Lung (tissue), 11 donors: ENCODE measurements at regions not wholly inside any gene's neighbourhood (a gene's known extent, or its start where the extent isn't known, plus 50 kb on each side); places are given as distances from the start of the nearest gene placed in this dataset.

Experiments
- ATAC-seq: fragments of 200-7000 bp; cut with Tn5 transposase; one replicate; pipeline ENCODE4 v1.9.1; 2020; ENCODE audit warnings: moderate number of reproducible peaks; ENCODE audit not compliant: insufficient read depth, low FRiP score
- DNase-seq, 3 donors: peaks; one replicate each; pipeline ENCODE4 v3.0.0-alpha.2; 2013 to 2017
- H3K27ac ChIP-seq, 2 donors: one replicate each; pipeline ENCODE4 v1.5.1; 2013; ENCODE audit warnings: mild to moderate bottlenecking in 2 of 2, moderate library complexity in 2 of 2, control low read depth in 1 of 2, inconsistent platforms in 1 of 2, low read depth in 1 of 2, low read length in 1 of 2
- H3K27me3 ChIP-seq, 3 donors: one replicate each; pipeline ENCODE4 v1.5.1; 2013; ENCODE audit warnings: low read length in 2 of 3; ENCODE audit not compliant: control insufficient read depth in 3 of 3, insufficient read depth in 3 of 3
- H3K36me3 ChIP-seq, 4 donors: one replicate each; pipeline ENCODE4 v1.5.1; 2013; ENCODE audit warnings: low read length in 4 of 4, mild to moderate bottlenecking in 1 of 4, moderate library complexity in 1 of 4; ENCODE audit not compliant: control insufficient read depth in 4 of 4, insufficient read depth in 4 of 4
- H3K4me1 ChIP-seq, 5 donors: one replicate each; pipeline ENCODE4 v1.5.1; 2013; ENCODE audit warnings: low read length in 5 of 5, mild to moderate bottlenecking in 2 of 5, moderate library complexity in 1 of 5; ENCODE audit not compliant: control insufficient read depth in 5 of 5, insufficient read depth in 5 of 5
- H3K4me3 ChIP-seq: one replicate; pipeline ENCODE4 v1.5.1; 2013; ENCODE audit warnings: mild to moderate bottlenecking, control low read depth, moderate library complexity
- H3K9ac ChIP-seq, 2 donors: one replicate each; pipeline ENCODE4 v1.5.1; 2013; ENCODE audit warnings: low read length in 2 of 2, control low read depth in 1 of 2; ENCODE audit not compliant: insufficient read depth in 1 of 2
- H3K9me3 ChIP-seq, 4 donors: one replicate each; pipeline ENCODE4 v1.5.1; 2013; ENCODE audit warnings: low read length in 3 of 4, mild to moderate bottlenecking in 1 of 4, moderate library complexity in 1 of 4; ENCODE audit not compliant: control insufficient read depth in 4 of 4, insufficient read depth in 3 of 4
- CTCF ChIP-seq: IDR thresholded peaks from 2 replicates; pipeline ENCODE4 v1.5.1; 2012; ENCODE audit warnings: mild to moderate bottlenecking; ENCODE audit errors: control extremely low read depth, extremely low read depth
- WGBS, 2 donors: extraction: QIAGEN DNeasy Blood & Tissue Kit; methylation state at CpG; one replicate each; pipeline ENCODE4 v1.1.7; 2013; 5-methylcytosine and 5-hydroxymethylcytosine counted together
- donor health status: control.
- donor health status: control.
- donor health status: Bipolar disorder and iron deficiency.
- donor health status: healthy.
- donor health status: DM: yes; HTN: yes; CAD: no.

DNA sequence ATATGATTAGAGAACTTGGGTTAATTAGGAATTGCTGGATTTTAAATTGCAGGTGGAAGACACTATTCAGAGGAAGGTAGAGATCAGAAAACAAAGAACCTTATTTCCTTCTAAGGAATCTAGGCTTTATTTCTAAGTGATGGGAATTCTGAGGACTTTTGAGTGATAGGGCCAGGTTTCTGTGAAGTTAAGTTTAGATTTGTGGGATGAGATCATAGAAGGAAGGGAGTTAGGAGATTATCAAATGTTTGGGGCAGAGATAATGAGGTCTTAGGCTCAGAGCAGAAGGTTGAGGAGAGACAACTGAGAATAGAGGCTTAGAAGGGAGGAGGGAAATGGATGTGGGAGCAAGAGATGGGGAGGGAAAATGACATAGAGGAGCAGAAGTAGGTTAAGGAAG is 109.7 kb upstream of the MMS22L start:
- no peak overlapping the region for H3K9ac ChIP-seq
- H3K4me1 ChIP-seq: no peaks in the 10 kb centered on the region
- no peaks in the 10 kb centered on the region for H3K9me3 ChIP-seq
- no peaks in the 10 kb centered on the region for H3K36me3 ChIP-seq
- no peak for DNase-seq
- TF ChIP-seq CTCF: no peak
- no peaks in the 10 kb centered on the region for H3K27me3 ChIP-seq
- ATAC-seq: no peak
- H3K27ac ChIP-seq: no peak overlapping the region
- no peak overlapping the region for H3K4me3 ChIP-seq

DNA sequence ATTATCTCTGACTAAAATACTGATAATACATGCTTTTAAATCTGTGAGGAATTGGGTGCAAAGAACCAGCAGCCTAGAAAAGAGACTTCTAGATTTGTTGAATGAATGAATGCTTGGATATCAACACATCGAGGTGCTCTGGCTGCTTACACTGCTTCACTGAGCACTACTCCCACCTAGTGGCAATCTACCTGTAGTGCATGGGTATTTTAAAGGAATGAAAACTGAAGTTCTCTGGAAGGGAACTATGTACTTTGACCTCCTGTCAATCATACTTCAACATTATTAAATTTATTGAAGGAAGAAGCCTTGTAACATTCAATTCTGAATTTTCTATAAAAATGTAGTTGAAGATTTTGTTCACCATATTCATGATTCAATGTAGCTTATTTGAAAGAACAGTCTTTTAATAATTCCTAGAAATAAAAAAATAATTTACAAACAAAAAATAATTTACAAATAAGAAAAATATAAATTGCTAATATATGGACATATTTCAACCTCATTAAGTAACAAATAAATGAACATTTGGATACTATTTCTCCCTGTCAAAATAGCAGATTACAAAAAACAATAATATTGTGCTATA is 111.2 kb upstream of the MMS22L start:
- Histone ChIP-seq H3K27me3 (no peaks in the 10 kb centered on the region), H3K9ac (no peak overlapping the region), H3K36me3 (no peaks in the 10 kb centered on the region), H3K4me1 (no peaks in the 10 kb centered on the region), H3K9me3 (no peaks in the 10 kb centered on the region), H3K4me3 (no peak overlapping the region), H3K27ac (no peak overlapping the region)
- peak; percentile 80 for TF ChIP-seq CTCF
- WGBS, 2 donors: 0% methylated on average over 1 of the region's 1 CpG
- DNase-seq (peak; percentile 26 to 63 (median 42)), ATAC-seq (no peak)

DNA sequence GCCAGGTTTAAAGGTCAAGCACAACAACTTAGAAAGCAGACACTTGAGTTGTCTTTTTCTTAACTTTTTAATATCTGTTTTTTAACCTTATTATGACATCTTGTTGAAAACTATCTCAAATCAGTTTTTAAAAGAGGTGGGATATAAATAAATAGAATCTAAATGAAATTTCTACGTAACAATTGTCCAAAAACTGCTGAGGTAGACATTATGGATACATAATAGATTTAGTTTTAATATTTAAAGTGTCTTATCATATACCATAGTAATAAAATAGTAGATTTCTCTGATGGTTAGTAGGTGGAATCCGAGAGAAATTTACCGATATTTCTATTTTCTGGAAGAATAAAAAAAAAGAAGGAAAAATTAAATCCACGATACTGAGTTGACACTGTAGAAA is 113.9 kb upstream of the MMS22L start:
- no peak overlapping the region for H3K27ac ChIP-seq
- H3K9ac ChIP-seq: no peak overlapping the region
- no peak for DNase-seq
- TF ChIP-seq CTCF: no peak
- WGBS, 2 donors: 93 to 97% methylated on average over 4 of the region's 4 CpGs
- no peak for ATAC-seq
- no peaks in the 10 kb centered on the region for H3K27me3 ChIP-seq
- no peaks in the 10 kb centered on the region for H3K9me3 ChIP-seq
- H3K4me3 ChIP-seq: no peak overlapping the region
- no peaks in the 10 kb centered on the region for H3K4me1 ChIP-seq
- H3K36me3 ChIP-seq: no peaks in the 10 kb centered on the region

GRCh38 chr6:97399208-97399607 is 116.2 kb upstream of the MMS22L start:
- Histone ChIP-seq H3K9me3 (no peaks in the 10 kb centered on the region), H3K4me3 (no peak overlapping the region), H3K36me3 (no peaks in the 10 kb centered on the region), H3K9ac (no peak overlapping the region), H3K27me3 (no peaks in the 10 kb centered on the region), H3K4me1 (no peaks in the 10 kb centered on the region), H3K27ac (no peak overlapping the region)
- no peak for ATAC-seq
- no peak for DNase-seq
- WGBS, 2 donors: 75 to 86% methylated on average over 2 of the region's 2 CpGs
- TF ChIP-seq CTCF: no peak
